ENCODE measurements at regions not wholly inside any gene's neighbourhood (a gene's known extent, or its start where the extent isn't known, plus 50 kb on each side); places are given as distances from the start of the nearest gene placed in this dataset.

DNA sequence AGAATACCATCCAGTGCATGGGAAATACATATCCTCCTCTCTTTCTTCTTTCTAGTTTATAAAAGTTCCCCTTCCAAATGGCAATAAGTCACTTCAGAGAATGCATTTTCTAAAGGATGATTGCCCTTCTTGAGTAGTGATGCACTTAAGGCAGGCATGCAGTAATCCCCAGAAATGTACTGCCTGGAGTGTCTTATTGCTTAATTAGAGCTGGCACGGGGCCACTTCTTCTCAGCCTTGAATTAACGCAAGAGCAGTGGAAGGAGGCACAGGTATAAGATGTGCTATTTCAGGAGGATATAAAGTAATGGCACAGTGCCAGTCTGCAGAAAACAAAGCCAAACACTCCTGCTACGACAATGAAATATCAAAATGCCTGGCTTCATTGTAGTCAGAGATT is 371.4 kb upstream of the FAM241A start:
- Histone ChIP-seq H3K9ac (ENCODE audit: low read depth in 1 of 2, low read length in 2 of 2) (no peak overlapping the region), H3K4me3 (ENCODE audit: low read length in 2 of 2) (no peak overlapping the region), H3K36me3 (ENCODE audit: control insufficient read depth in 2 of 2, insufficient read depth in 2 of 2, low read length in 2 of 2) (no peaks in the 10 kb centered on the region), H3K9me3 (ENCODE audit: control insufficient read depth in 2 of 2, low read length in 2 of 2) (no peaks in the 10 kb centered on the region), H3K27ac (ENCODE audit: low read depth in 2 of 2, low read length in 2 of 2) (no peak overlapping the region), H3K27me3 (ENCODE audit: control insufficient read depth in 2 of 2, insufficient read depth in 2 of 2, low read length in 2 of 2) (no peaks in the 10 kb centered on the region), H3K4me1 (ENCODE audit: control insufficient read depth in 2 of 2, insufficient read depth in 2 of 2, low read length in 2 of 2) (no peaks in the 10 kb centered on the region)

GRCh38 chr4:111775556-111776297 is 369.5 kb upstream of the FAM241A start:
- H3K27ac ChIP-seq (ENCODE audit: low read depth in 2 of 2, low read length in 2 of 2) = no peak overlapping the region

DNA sequence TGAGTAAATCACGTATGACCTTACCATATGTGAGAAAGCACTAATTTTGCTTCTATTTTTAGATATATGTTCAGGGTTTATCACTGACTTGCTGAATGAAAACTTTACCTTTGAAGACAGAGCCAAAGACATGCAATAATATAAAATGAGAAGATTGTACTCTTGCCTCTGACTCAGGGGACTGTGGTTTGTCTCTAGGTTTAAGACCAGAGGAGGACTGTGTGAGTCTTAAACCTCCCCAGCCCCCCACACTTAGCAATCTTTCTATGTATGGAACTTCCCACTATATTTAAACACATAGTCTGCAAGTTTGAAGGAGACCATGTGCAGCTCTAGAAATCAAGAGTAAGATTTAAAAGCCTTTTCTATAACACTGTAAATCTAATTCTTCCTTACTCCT is 368.7 kb upstream of the FAM241A start:
- H3K4me3 ChIP-seq (ENCODE audit: low read length in 2 of 2) = no peak overlapping the region
- H3K27ac ChIP-seq (ENCODE audit: low read depth in 2 of 2, low read length in 2 of 2) = no peak overlapping the region
- H3K4me1 ChIP-seq (ENCODE audit: control insufficient read depth in 2 of 2, insufficient read depth in 2 of 2, low read length in 2 of 2) = no peaks in the 10 kb centered on the region
- no peak overlapping the region for H3K9ac ChIP-seq (ENCODE audit: low read depth in 1 of 2, low read length in 2 of 2)
- no peaks in the 10 kb centered on the region for H3K36me3 ChIP-seq (ENCODE audit: control insufficient read depth in 2 of 2, insufficient read depth in 2 of 2, low read length in 2 of 2)
- no peaks in the 10 kb centered on the region for H3K9me3 ChIP-seq (ENCODE audit: control insufficient read depth in 2 of 2, low read length in 2 of 2)
- no peaks in the 10 kb centered on the region for H3K27me3 ChIP-seq (ENCODE audit: control insufficient read depth in 2 of 2, insufficient read depth in 2 of 2, low read length in 2 of 2)

More at GRCh38 chr4:111775556-111776297, 369.5 kb upstream of the FAM241A start:
- H3K9me3 ChIP-seq (ENCODE audit: control insufficient read depth in 2 of 2, low read length in 2 of 2) = no peaks in the 10 kb centered on the region
- no peak overlapping the region for H3K9ac ChIP-seq (ENCODE audit: low read depth in 1 of 2, low read length in 2 of 2)
- H3K27me3 ChIP-seq (ENCODE audit: control insufficient read depth in 2 of 2, insufficient read depth in 2 of 2, low read length in 2 of 2) = no peaks in the 10 kb centered on the region
- H3K4me1 ChIP-seq (ENCODE audit: control insufficient read depth in 2 of 2, insufficient read depth in 2 of 2, low read length in 2 of 2) = no peaks in the 10 kb centered on the region
- H3K4me3 ChIP-seq (ENCODE audit: low read length in 2 of 2) = no peak overlapping the region
- H3K36me3 ChIP-seq (ENCODE audit: control insufficient read depth in 2 of 2, insufficient read depth in 2 of 2, low read length in 2 of 2) = no peaks in the 10 kb centered on the region

- Histone ChIP-seq H3K4me1 (ENCODE audit: control insufficient read depth in 2 of 2, insufficient read depth in 2 of 2, low read length in 2 of 2) (no peaks in the 10 kb centered on the region), H3K9me3 (ENCODE audit: control insufficient read depth in 2 of 2, low read length in 2 of 2) (no peaks in the 10 kb centered on the region), H3K27me3 (ENCODE audit: control insufficient read depth in 2 of 2, insufficient read depth in 2 of 2, low read length in 2 of 2) (no peaks in the 10 kb centered on the region), H3K36me3 (ENCODE audit: control insufficient read depth in 2 of 2, insufficient read depth in 2 of 2, low read length in 2 of 2) (no peaks in the 10 kb centered on the region), H3K4me3 (ENCODE audit: low read length in 2 of 2) (no peak overlapping the region), H3K27ac (ENCODE audit: low read depth in 2 of 2, low read length in 2 of 2) (no peak overlapping the region), H3K9ac (ENCODE audit: low read depth in 1 of 2, low read length in 2 of 2) (no peak overlapping the region)
Measured at GRCh38 chr4:111778543-111778942, 366.7 kb upstream of the FAM241A start.

DNA sequence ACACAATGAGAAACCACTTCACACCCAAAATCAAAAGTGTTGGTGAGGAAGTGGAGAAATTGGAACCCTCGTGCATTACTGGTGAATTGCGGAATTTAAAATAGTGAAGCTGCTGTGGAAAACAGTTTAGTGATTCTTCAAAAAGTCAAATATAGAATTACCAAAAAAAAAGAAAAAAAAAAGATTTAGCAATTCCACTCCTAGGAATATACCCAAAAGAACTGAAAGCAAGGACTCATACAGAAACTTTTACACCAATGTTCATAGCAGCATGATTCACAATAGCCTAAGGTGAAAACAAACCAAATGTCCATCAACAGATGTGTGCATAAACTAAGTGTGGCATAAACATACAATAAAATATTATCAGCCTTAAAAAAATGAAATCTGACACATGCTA is 364.3 kb upstream of the FAM241A start:
- Histone ChIP-seq H3K27me3 (ENCODE audit: control insufficient read depth in 2 of 2, insufficient read depth in 2 of 2, low read length in 2 of 2) (no peaks in the 10 kb centered on the region), H3K36me3 (ENCODE audit: control insufficient read depth in 2 of 2, insufficient read depth in 2 of 2, low read length in 2 of 2) (no peaks in the 10 kb centered on the region), H3K9me3 (ENCODE audit: control insufficient read depth in 2 of 2, low read length in 2 of 2) (no peaks in the 10 kb centered on the region), H3K27ac (ENCODE audit: low read depth in 2 of 2, low read length in 2 of 2) (no peak overlapping the region), H3K9ac (ENCODE audit: low read depth in 1 of 2, low read length in 2 of 2) (no peak overlapping the region), H3K4me1 (ENCODE audit: control insufficient read depth in 2 of 2, insufficient read depth in 2 of 2, low read length in 2 of 2) (no peaks in the 10 kb centered on the region), H3K4me3 (ENCODE audit: low read length in 2 of 2) (no peak overlapping the region)

DNA sequence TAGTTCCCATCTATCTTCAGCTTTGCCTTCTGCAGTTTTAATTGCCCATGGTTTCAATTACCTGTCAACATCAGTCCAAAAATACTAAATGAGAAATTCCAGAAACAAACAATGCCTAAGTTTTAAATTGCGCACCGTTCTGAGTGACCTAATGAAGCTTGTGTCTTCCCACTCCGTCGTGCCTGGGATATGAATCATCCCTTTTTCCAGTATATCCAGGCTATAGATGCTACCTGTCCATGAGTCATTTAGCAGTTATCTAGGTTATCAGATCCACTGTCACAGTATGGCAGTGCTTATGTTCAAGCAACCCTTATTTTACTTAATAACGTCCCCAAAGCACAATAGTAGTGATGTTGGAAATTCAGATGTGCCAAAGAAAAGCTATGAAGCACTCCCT is 363.6 kb upstream of the FAM241A start:
- no peaks in the 10 kb centered on the region for H3K27me3 ChIP-seq (ENCODE audit: control insufficient read depth in 2 of 2, insufficient read depth in 2 of 2, low read length in 2 of 2)

GRCh38 chr4:111788099-111788498 is 357.2 kb upstream of the FAM241A start:
- H3K4me1 ChIP-seq (ENCODE audit: control insufficient read depth in 2 of 2, insufficient read depth in 2 of 2, low read length in 2 of 2) = no peaks in the 10 kb centered on the region
- H3K27me3 ChIP-seq (ENCODE audit: control insufficient read depth in 2 of 2, insufficient read depth in 2 of 2, low read length in 2 of 2) = no peaks in the 10 kb centered on the region
- H3K27ac ChIP-seq (ENCODE audit: low read depth in 2 of 2, low read length in 2 of 2) = no peak overlapping the region
- no peaks in the 10 kb centered on the region for H3K9me3 ChIP-seq (ENCODE audit: control insufficient read depth in 2 of 2, low read length in 2 of 2)
- no peak overlapping the region for H3K9ac ChIP-seq (ENCODE audit: low read depth in 1 of 2, low read length in 2 of 2)
- no peaks in the 10 kb centered on the region for H3K36me3 ChIP-seq (ENCODE audit: control insufficient read depth in 2 of 2, insufficient read depth in 2 of 2, low read length in 2 of 2)
- H3K4me3 ChIP-seq (ENCODE audit: low read length in 2 of 2) = no peak overlapping the region

More for the DNA sequence above, 363.6 kb upstream of the FAM241A start:
- Histone ChIP-seq H3K9ac (ENCODE audit: low read depth in 1 of 2, low read length in 2 of 2) (no peak overlapping the region), H3K4me1 (ENCODE audit: control insufficient read depth in 2 of 2, insufficient read depth in 2 of 2, low read length in 2 of 2) (no peaks in the 10 kb centered on the region), H3K36me3 (ENCODE audit: control insufficient read depth in 2 of 2, insufficient read depth in 2 of 2, low read length in 2 of 2) (no peaks in the 10 kb centered on the region), H3K27ac (ENCODE audit: low read depth in 2 of 2, low read length in 2 of 2) (no peak overlapping the region), H3K4me3 (ENCODE audit: low read length in 2 of 2) (no peak overlapping the region), H3K9me3 (ENCODE audit: control insufficient read depth in 2 of 2, low read length in 2 of 2) (no peaks in the 10 kb centered on the region)

DNA sequence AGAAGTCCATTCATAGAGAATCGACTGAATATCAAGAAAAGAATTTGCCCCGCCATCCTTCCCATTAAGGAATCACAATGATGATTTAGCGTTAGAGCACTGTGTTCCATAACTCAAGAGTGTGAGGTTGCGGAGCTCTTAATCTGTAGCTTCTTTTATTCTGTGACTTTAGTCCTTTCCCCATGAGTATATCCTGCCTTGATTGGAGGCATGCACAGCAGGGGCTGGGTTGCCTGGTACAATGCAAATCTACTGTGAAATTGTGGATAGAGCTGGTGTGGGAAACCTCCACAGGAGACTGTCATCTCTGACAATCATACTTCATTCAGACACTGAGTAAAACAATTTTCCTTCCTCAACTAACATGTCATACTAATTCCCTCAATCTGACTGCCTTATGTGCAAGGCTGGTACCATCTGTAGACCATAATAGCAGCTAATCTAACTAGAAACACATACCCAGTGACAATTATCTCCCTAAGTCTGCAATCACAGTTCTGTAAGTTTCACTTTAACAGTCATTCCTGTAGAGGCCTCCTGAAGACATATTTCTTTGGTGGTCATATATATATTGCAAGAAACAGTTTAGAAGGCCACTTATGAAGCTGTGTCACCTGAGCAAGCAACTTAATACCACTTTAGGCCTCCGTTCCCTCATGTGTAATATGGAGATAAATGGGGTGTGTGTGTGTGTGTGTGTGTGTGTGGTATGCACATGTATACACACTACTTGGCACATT is 355.2 kb upstream of the FAM241A start:
- Histone ChIP-seq H3K9me3 (ENCODE audit: control insufficient read depth in 2 of 2, low read length in 2 of 2) (no peaks in the 10 kb centered on the region), H3K4me3 (ENCODE audit: low read length in 2 of 2) (no peak overlapping the region), H3K9ac (ENCODE audit: low read depth in 1 of 2, low read length in 2 of 2) (no peak overlapping the region), H3K27me3 (ENCODE audit: control insufficient read depth in 2 of 2, insufficient read depth in 2 of 2, low read length in 2 of 2) (no peaks in the 10 kb centered on the region), H3K4me1 (ENCODE audit: control insufficient read depth in 2 of 2, insufficient read depth in 2 of 2, low read length in 2 of 2) (no peaks in the 10 kb centered on the region), H3K36me3 (ENCODE audit: control insufficient read depth in 2 of 2, insufficient read depth in 2 of 2, low read length in 2 of 2) (no peaks in the 10 kb centered on the region), H3K27ac (ENCODE audit: low read depth in 2 of 2, low read length in 2 of 2) (no peak overlapping the region)

DNA sequence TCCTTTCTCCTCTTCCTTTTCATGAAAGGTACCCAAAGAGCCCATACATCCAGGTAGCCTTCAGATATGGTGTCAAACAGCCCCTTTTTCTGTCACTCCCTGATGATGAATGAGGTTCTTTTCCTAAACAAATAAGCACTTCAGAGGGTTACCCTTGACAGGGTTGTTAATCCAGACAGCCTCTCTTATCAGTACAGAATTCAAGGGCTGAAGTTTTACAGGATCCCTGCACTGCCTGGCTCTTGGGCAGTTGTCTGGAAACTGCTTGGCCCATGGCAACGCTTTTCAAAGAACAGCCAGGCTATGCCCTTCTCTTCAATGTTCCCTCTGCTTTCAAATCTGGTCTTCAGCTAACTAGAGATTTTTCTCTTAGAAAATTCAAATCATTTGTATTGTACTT is 352.6 kb upstream of the FAM241A start:
- H3K9me3 ChIP-seq (ENCODE audit: control insufficient read depth in 2 of 2, low read length in 2 of 2) = no peaks in the 10 kb centered on the region
- no peak overlapping the region for H3K27ac ChIP-seq (ENCODE audit: low read depth in 2 of 2, low read length in 2 of 2)
- no peak overlapping the region for H3K9ac ChIP-seq (ENCODE audit: low read depth in 1 of 2, low read length in 2 of 2)
- H3K27me3 ChIP-seq (ENCODE audit: control insufficient read depth in 2 of 2, insufficient read depth in 2 of 2, low read length in 2 of 2) = no peaks in the 10 kb centered on the region
- no peaks in the 10 kb centered on the region for H3K4me1 ChIP-seq (ENCODE audit: control insufficient read depth in 2 of 2, insufficient read depth in 2 of 2, low read length in 2 of 2)
- no peak overlapping the region for H3K4me3 ChIP-seq (ENCODE audit: low read length in 2 of 2)
- no peaks in the 10 kb centered on the region for H3K36me3 ChIP-seq (ENCODE audit: control insufficient read depth in 2 of 2, insufficient read depth in 2 of 2, low read length in 2 of 2)

DNA sequence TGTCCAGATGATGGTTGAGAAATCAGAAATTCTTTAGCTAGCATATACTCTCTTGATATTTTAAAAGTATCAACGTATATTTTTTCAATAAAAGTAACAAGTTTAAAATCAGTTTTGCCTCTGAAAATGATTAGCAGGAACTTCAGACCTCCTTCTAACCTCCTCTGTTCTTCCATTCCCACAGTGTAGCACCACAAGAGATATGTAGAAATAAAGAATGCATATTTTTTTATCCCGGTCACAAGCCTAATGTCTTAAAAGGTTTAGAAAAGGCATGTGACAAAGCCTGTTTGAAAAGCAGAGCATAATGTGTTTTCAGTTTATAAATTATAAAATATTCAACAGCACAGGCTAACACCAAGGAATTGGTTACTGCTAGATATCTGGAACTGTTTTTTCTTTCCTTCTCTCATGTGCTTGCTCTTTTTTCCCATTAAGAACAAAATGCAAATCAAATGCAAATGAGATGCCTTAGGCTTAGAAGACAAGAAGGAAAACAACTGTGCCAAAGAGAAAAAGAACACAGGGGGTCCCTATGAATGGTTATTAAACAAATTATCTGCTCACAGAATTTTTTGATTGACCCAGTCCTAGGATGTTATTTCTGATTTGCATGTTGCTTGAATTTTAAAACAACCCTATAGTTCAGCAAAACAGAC is 351.7 kb upstream of the FAM241A start:
- no peaks in the 10 kb centered on the region for H3K27me3 ChIP-seq (ENCODE audit: control insufficient read depth in 2 of 2, insufficient read depth in 2 of 2, low read length in 2 of 2)
- no peaks in the 10 kb centered on the region for H3K36me3 ChIP-seq (ENCODE audit: control insufficient read depth in 2 of 2, insufficient read depth in 2 of 2, low read length in 2 of 2)
- no peak overlapping the region for H3K4me3 ChIP-seq (ENCODE audit: low read length in 2 of 2)
- no peak overlapping the region for H3K27ac ChIP-seq (ENCODE audit: low read depth in 2 of 2, low read length in 2 of 2)
- no peaks in the 10 kb centered on the region for H3K9me3 ChIP-seq (ENCODE audit: control insufficient read depth in 2 of 2, low read length in 2 of 2)
- H3K4me1 ChIP-seq (ENCODE audit: control insufficient read depth in 2 of 2, insufficient read depth in 2 of 2, low read length in 2 of 2) = no peaks in the 10 kb centered on the region
- no peak overlapping the region for H3K9ac ChIP-seq (ENCODE audit: low read depth in 1 of 2, low read length in 2 of 2)

Measured in mucosa of rectum (tissue), 2 donors.